ENCODE measurements at regions not wholly inside any gene's neighbourhood (a gene's known extent, or its start where the extent isn't known, plus 50 kb on each side); places are given as distances from the start of the nearest gene placed in this dataset.

GRCh38 chr3:137583256-137583655 is 180.9 kb upstream of the SOX14 start:
- TF ChIP-seq EZH2 (IDR thresholded peaks at IDR 0.05) (no peak), FOXP2 (optimal IDR thresholded peaks at IDR 0.05; ENCODE audit: control extremely low read depth, extremely low read length, insufficient read depth) (no peak), POLR2AphosphoS5 (IDR thresholded peaks at IDR 0.05; ENCODE audit: borderline replicate concordance, low read depth, low read length) (no peak)
